ENCODE measurements at regions not wholly inside any gene's neighbourhood (a gene's known extent, or its start where the extent isn't known, plus 50 kb on each side); places are given as distances from the start of the nearest gene placed in this dataset.
"Not testable (repeated sequence)": the region's sequence is repeated elsewhere in the genome, so short reads cannot be mapped to it uniquely, and the experiment has no call there.

DNA sequence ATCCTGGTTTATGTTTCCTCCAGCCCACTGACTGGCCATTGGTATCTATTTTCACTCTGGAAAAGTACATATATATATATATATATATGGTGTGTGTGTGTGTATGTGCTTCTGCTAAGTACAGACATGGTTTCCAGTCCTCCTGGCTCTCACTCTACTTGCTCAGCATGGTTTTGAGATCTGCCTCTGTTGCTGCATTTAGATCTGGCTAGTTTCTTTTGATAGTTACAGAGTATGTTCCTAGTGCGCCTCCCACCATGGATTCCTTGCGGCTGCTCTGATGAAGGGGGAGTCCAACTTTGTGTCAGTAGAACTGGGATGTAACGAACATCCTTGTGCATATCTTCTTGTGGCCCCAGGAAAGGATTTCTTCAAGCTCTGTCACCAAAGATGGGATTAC is 274.1 kb downstream of the MIAT start:
- DNase-seq = no peak

DNA sequence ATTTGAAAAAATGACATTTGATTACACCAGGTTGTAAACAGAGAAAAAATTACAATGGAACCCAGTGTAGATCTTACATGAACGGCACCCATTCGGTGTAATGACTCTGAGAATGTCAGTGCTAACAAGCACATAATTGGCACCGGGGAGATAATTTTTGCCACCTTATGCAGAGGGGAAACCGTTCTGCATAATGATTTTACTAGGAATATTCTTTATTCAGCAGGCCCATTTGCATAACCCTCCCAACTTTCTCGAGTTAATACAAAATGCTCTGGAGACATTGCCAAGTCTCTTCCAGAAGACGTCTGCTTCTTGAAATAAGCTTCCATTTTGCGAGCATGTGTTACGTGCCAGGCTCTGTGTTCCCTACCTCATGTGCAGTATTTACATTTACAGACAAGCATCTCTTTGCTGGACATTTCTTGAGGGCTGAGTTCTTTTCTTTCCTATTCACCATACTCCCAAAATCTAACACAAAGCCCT is 275.8 kb downstream of the MIAT start:
- DNase-seq = no peak

DNA sequence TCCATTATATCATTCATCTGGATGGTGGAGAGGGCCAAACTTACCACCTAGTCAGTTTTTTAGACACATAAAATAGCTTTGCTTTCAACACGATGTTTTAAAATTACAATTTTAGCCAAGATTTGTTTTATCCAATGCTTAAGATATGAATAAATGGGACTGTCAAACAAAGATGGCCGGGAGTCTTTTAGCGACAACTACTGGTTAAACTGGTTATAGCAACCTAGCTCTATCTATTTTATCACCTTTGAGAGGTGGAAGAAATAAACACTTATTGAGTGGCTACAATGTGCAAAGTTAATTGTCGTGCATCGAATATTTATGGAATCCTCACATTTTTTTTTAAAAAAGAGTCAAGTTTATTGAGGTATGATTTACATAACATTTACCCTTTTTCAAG is 279.8 kb downstream of the MIAT start:
- DNase-seq = no peak

DNA sequence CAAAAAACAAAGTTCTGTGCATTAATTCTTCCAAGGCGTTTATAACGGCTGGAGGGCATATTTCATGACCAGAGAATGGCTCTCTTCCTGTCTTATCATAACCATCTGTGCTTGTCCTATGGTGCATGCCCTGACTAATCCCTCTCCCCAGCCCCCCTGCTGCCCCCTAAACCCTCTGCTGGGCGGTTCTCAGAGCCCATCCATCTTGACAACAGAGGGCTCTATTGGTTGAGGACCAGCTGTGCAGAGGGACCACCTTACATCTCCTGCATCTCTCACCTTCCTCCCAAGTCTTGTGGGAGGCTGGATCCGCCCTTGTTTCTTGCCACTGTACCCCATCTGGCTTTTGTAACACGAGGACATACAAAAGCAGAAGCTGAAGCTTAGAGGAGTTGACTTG is 282.1 kb downstream of the MIAT start:
- no peak for DNase-seq

DNA sequence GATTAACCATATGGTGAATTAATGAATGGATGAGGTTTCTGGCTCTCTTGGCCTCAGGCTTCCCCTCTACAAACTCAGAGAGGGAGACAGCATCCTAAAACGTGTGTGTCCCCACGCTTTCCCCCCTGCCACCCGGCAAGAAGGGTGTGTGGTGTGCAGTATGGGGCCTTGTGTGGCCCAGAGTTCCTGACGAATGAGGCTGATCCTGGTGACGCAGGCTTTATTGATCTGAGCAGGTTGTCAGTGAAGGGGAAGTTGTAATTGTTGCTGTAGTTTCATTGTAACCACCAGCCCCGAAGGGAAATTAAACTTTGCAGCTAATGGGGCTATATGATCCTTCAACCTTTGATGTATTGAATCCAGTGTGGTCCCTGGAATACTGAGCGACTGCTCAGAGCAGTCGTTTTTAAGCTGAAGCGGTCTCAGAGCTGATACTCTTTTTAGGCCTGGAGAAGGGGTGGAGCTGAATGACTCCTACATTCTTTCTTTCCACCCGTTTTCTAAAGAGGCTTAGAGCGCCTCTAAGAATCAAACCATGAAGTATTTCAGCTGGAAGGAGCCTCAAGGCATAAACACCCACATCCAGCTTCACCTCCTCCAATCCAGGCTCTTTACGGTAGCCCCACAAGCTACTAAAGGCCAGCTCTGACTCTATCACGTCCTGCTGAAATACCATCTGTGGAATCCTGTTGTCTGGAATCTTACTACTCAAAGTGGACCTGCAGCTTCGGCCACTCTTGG is 284.7 kb downstream of the MIAT start:
- DNase-seq = no peak

DNA sequence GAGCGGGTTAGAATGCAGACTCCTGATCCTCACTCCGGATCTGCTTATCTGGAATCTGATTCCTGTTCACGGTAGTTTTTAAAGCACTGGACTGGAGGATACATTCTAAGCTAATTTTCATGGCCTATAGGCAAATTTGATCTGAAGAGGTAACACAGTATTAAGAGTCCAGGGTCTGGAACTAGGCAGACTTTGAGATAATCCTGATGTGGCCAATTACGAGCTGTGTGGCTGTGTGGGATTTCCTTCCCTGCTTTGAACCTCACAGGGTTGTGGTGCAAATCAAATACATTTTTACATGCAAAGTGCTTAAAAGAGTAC is 285.2 kb downstream of the MIAT start:
- DNase-seq = no peak

DNA sequence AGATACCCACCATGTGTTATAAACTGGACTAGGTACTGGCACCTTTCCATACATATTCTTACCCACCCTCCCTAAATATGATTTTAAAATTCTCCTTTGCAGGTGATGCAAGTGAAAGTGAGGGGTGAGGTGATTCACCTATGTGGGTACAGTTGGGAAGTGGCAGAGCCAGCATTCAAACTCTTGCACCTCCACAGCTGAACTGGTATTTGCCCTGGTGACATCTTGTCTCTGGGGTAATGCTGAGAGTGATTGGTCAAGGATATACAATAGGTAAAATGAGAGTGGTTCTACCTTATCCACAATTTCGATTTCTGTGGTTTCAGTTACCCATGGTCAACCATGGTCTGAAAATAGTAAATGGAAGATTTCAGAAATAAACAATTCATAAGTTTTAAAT is 288.2 kb downstream of the MIAT start:
- DNase-seq = no peak

DNA sequence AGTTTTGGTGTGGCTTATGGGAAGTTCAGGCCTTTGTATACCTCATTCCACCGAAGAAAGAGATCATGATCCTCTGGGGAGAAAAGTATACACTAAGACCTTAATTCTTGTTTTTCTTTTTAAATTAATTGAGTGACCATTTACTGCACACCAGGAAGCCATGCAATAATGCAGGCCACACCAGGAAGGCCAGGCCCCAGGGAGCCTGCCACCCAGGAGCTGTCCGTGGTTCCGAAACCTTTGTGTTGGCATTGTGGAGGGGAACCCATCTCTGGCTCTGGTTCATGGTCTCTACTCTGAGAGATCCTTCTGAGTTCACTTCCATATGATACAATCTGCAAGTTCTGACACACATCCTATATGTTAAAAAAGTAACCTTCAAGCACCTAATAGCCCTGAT is 291.8 kb downstream of the MIAT start:
- no peak for DNase-seq

DNA sequence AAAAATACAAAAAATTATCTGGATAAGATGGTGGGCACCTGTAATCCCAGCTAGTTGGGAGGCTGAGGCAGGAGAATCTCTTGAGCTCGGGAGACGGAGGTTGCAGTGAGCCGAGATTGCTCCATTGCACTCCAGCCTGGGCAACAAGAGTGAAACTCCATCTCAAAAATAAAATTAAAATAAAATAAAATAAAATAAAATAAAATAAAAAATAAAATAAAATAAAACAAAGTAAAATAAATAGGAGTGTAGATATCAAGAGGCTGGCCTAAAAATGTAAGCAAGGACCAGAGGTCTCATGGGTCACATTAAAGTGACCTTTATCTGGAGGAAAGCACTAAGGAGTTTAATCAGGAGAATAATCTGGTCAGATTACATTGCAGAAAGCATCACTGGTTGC is 293.8 kb downstream of the MIAT start:
- not testable (repeated sequence) for DNase-seq

DNA sequence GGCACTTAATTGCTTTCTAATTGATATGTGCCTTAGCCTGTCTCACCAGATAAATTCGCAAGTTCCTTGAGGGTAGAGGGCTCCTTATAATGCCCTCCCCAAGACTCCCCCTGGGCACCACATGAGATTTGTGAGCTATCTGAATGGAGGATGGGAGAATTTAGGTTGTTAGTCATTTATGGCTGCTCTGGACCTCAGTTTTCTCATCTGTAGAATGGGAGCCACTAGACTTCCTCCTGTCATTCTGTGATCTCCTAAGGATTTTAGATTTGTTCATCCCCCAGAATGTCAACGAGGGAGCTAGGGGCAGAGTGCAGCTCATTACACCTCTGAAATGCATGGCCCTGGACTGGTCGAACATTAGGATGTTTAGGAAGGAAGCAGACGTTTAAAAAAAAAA is 294.6 kb downstream of the MIAT start:
- DNase-seq = no peak

DNA sequence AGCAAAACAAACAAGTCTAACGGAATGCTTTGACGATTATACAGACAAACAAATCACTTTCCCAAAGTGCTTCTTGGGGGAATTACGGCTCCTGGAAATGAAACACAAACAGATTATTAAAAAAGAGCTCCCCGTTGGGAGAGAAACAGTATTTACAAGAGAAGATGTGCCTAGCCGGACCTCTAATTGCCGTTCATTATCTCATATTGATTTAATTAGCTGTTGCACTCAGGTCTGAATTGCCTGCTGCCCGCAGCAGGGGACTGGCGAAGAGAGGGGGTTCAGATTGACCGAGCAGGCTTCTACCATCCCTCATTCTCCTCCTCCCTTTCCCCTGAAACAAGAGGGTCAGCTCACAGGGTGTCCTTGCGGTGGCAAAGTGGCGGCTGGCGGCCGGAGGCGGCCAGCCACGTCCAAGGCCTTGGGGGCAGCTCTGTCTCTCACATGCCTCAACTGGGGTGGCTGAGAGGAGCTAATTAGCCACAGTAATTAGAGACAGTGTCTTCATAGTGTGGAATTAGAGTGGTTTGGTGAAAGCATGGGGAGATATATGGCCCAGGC is 295.1 kb downstream of the MIAT start:
- DNase-seq = no peak

DNA sequence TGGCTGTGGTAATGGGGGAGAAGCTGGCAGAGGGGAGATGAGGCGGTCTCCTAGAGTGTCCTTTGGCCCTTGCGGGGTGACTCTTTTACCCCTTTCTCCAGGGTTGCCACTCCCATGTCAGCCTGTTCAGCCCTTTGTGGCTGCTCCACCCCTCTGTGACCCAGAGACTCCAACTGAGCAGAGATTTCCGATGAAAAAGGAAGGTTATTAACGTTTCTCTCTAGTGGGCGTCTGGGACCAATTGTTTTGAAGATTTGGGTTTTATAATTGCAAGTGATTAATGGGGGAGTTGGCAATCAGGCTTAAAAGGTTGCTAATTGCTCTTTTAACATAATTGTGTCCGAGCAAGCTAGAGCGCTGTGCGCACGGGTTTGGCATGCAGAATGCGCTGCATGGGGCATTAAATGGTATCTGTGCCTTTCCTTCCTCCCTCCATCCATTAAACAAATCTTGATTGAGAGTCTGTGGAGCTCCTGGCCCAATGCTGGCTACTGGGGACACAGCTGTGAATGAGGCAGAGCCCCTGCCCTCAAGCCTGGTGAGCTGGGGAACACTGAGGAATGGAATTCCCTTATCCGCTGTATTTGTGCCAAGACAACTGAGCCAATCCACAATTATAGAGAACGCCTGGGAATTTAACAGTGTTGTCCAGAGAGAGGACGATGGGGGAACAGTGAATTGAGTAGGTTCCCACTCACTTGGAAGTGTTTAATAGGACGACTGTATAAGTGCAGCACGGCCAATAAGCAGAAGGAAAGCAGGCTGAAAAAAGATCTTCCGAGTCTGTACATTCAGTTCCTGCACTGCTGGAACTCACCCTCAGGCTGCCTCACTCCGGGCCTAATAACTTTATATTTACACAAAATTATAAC is 295.9 kb downstream of the MIAT start:
- DNase-seq = peak; percentile 46

DNA sequence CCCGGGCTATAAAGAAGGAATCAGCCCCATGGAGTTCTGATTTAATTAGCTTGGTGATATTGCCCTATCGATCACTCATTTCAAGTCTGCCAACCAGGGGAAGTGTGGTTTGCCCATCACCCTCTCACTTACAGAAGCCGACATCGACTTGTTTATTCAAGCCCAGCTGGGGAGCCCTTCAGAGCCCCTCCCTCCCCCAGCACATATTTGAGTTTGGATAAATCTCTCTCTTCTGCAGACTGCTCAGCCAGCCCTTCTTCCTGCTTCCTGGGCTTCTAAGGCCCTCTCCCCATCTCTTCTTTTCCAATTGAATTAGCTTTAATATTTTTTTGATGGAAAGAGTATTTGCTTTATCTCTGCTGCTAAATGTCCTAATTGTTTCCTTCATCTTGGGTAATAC is 299.0 kb downstream of the MIAT start:
- no peak for DNase-seq

DNA sequence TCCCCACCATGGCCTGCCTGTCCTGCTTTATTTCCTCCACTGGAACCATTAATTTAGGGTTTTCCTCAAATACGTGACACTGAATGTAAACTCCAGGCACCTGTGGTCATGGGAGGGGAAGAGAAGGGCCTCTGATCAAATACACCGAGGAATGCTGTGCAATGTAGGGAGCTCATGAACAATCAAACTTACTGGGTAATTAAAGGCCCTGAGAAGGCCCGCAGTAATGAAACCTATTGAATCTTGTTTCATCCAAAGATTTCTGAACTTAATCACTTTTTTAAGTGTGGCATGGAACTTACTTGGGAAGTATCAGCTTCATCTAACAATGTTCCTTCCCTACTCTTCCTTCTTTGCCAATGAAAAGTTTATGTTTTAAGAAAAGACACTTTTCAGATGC is 299.8 kb downstream of the MIAT start:
- DNase-seq = no peak

DNA sequence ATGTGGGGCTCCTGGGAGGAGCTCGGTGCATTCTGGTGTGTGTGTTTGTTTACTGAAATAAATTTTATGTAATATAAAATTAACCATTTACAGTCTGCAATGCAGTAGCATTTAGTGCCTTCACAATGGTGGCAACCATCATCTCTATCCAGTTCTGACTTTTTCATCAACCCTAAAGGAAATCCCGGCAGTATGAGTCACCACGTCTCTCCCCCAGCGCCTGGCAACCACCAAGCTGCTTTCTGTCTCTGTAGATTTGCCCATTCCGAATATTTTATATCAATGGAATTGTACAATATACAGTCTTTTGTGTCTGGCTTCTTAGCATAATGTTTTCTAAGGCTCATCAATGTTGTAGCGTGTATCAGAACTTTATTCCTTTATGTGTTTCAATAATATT is 300.5 kb downstream of the MIAT start:
- no peak for DNase-seq

DNA sequence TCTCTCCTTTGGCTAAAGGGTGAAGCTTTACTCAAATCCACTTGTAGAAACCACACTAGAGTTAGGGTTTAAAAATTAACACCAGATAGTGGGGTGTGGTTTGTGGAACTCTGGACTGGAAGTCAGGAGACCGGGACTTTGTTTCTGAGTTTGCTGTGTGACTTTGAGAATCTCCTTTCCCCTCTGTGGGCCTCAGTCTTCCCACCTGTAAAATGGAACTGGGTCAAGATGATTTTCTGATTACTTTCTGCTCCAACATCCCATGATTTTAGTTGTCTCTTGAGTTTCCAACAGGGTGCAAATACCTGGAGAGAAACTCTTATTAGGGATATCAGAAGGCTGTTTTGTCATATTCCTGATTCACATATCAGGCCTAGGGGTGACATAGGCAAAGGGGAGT is 301.0 kb downstream of the MIAT start:
- DNase-seq = no peak

DNA sequence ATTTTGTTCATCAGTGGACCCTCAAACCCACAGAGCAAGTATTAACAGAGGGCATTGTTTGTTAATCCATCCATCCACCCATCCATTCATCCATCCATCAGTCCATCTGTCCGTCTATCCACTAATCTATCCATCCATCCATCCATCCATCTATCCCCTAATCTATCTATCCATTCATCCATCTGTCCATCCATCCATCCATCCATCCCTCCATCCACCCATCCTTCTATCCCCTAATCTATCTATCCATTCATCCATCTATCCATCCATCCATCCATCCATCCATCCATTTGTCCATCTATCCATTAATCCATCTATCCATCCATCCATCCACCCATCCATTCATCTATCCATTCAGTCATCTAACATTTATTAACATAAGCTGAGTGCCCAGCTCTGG is 307.3 kb downstream of the MIAT start:
- no peak for DNase-seq

DNA sequence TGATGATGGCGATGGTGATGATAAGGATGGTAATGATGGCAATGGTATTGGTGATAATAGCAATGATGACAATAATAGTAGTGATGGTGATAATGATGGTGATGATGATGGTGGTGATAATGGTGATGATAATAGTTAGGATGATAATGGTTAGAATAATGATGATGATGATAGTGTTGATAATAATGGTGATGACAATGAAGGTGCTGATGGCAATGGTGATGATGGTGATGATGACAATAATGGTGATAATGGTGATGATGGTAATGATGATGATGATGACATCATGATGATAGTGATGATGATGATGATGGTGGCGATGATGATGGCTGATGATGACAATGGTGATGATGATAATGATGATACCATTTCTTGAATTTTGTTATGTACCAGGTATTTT is 309.9 kb downstream of the MIAT start:
- DNase-seq = no peak

DNA sequence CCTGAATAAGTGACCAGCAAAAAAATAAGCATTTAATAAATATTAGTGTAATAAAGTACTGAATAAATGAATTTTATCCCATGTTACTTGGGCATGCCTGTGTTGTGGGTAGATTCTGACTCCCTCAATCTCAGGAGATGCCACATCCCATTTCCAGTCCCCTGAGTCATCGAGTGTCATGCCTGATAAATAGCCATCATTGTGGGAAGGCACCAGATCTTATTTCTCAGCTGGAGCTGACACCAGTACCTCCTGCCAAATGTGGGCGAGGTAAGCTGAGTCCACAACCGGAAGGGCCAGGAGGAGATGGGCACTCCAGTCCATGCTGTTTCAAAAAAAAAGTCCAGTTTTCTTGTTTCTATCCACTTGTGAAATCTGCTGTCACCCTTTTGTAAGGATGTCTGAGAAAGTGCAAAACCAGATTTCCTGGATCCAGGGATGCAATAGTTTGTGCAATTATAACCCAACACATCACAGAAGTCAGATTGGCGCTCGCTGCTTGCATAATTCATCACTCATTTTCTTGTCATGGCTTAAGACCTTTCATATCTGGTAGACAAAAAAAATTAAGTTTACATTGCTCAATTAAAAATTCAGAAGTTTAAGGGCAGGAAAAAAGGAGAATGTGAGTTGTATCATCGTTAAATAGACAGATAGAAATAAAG is 311.6 kb downstream of the MIAT start:
- DNase-seq = no peak

DNA sequence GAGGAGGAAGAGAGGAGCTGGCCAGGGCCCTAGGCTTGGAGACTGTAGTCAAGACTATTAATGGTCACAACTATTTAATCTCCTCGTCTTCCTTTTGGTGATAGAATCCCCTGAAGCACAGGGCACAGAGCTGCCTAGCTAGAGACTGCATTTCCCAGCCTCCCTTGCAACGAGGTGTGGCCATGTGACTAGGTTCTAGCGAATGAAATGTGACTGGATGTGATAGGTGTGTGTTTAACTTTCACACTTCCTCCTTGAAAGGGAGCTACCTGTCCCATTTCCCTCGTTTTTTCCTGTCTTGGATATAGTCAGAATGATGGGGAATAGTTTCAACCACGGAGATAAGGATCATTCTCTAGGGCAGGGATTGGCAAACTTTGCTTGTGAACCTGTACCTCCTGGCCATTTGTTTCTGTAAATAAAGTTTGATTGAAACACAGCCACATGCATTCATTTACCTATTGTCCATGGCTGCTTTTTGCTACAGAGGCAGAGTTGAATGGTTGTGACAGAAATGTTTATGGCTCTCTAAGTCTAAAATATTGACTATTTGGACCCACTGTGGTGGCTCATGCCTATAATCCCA is 313.5 kb downstream of the MIAT start:
- DNase-seq = no peak

DNA sequence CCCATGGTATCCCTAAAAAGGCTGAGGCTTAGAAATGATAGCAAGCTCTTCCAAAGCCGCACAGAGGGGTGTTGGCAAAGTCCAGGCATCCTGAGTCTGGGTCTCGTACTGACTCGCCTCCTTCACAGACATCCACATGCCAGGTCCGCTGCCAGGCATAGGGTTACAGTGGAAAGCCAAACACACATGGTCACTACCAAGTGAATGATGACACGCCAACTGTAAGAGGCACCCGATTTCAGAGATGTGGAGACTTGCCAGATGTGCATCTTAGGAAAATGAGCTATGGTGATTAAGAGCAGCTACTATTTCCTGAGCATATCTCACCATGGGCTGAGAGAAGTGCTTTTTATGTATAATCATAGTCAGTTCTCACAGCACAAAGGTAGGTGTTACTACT is 314.9 kb downstream of the MIAT start:
- no peak for DNase-seq

DNA sequence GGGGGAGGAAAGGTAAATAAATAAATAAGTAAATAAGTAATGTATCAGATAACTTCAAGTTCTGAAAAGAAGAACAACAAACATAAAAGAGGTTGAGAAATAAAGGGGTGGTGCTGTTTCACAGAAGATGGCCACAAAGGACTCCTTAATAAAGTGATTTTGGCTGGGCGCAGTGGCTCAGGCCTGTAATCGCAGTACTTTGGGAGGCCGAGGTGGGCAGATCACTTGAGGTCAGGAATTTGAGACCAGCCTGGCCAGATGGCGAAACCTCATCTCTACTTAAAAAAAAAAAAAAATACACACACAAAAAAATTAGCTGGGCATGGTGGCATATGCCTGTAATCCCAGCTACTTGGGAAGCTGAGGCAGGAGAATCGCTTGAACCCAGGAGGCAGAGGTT is 315.5 kb downstream of the MIAT start:
- not testable (repeated sequence) for DNase-seq

DNA sequence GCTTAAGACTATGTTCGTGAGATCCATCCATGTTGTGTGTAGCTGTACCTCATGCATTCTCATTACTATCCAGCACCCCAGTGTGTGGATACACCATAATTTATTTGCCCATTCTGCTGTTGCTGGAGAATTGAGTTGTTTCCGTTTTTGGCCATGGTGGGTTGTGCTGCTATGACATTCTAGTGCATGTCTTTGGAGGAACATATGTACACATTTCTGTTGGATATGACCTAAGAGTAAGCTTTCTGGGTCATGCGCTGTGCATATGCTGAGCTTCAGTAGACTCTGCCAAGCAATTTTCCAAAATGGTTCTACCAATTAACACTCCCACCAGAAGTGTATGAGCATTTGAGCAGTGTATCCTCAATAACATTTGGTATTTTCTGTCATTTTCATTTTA is 316.6 kb downstream of the MIAT start:
- DNase-seq = no peak

Data from hindlimb muscle (tissue), 1 donor.